DND-41 (cell line): ENCODE measurements at regions not wholly inside any gene's neighbourhood (a gene's known extent, or its start where the extent isn't known, plus 50 kb on each side); places are given as distances from the start of the nearest gene placed in this dataset.

Experiments used
- CTCF ChIP-seq: IDR thresholded peaks from 2 replicates; pipeline ENCODE4 v1.5.1; 2012; ENCODE audit warnings: borderline replicate concordance, low read length, moderate library complexity, mild to moderate bottlenecking; ENCODE audit not compliant: poor library complexity, severe bottlenecking; ENCODE audit errors: extremely low read depth
- EZH2 ChIP-seq: IDR thresholded peaks from 3 replicates; pipeline ENCODE4 v1.6.1; 2012; ENCODE audit warnings: borderline replicate concordance, low read depth, mild to moderate bottlenecking, moderate library complexity, low read length, inconsistent platforms; ENCODE audit not compliant: severe bottlenecking

GRCh38 chr11:87451395-87451794, 413.7 kb downstream of the TMEM135 start:
- TF ChIP-seq CTCF (no peak), EZH2 (no peak)
